Sigmoid colon (tissue), 6 donors: ENCODE measurements at regions not wholly inside any gene's neighbourhood (a gene's known extent, or its start where the extent isn't known, plus 50 kb on each side); places are given as distances from the start of the nearest gene placed in this dataset.

ENCODE experiments used
- DNase-seq: peaks from one replicate; pipeline ENCODE4 v3.0.0-alpha.2; 2019
- H3K27ac ChIP-seq, 4 donors: fragments of 200-600 bp; sonication (generic); one replicate each; pipeline ENCODE4 v1.5.1; 2016 to 2019; ENCODE audit warnings: mild to moderate bottlenecking in 1 of 4
- H3K27me3 ChIP-seq, 3 donors: fragments of 200-600 bp; sonication (generic); one replicate each; pipeline ENCODE4 v1.5.1; 2019; ENCODE audit warnings: mild to moderate bottlenecking in 1 of 3
- H3K36me3 ChIP-seq, 4 donors: fragments of 200-600 bp; sonication (generic); one replicate each; pipeline ENCODE4 v1.5.1; 2016 to 2019
- H3K4me1 ChIP-seq, 4 donors: fragments of 200-600 bp; sonication (generic); one replicate each; pipeline ENCODE4 v1.5.1; 2017 to 2019
- H3K4me3 ChIP-seq, 4 donors: fragments of 200-600 bp; sonication (generic); one replicate each; pipeline ENCODE4 v1.5.1; 2017 to 2019; ENCODE audit warnings: mild to moderate bottlenecking in 2 of 4, moderate library complexity in 1 of 4
- H3K9me3 ChIP-seq, 4 donors: fragments of 200-600 bp in 3 of 4; sonication (generic) in 3 of 4; one replicate each; pipeline versions ENCODE4 v1.5.1 to v1.6.1; 2013 to 2019
- EP300 ChIP-seq, 4 donors: sonication (generic); formaldehyde crosslinking; IDR thresholded peaks; one replicate each; pipeline ENCODE4 v1.6.1; 2017; ENCODE audit warnings: antibody characterized with exemption in 4 of 4
- POLR2A ChIP-seq, 2 donors: fragments of 450-650 bp; IDR thresholded peaks; one replicate each; pipeline ENCODE4 v1.6.1; 2016; ENCODE audit warnings: antibody characterized with exemption in 2 of 2, mild to moderate bottlenecking in 2 of 2, moderate library complexity in 2 of 2
- POLR2AphosphoS5 ChIP-seq, 4 donors: sonication (generic); formaldehyde crosslinking; IDR thresholded peaks; one replicate each; pipeline ENCODE4 v1.6.1; 2017; ENCODE audit warnings: antibody characterized with exemption in 4 of 4
- WGBS, 2 donors: extraction: QIAGEN DNeasy Blood & Tissue Kit; methylation state at CpG; one replicate each; pipeline ENCODE4 v1.1.7; 2013; 5-methylcytosine and 5-hydroxymethylcytosine counted together
- intact Hi-C: fragments of 100-400 bp; cut with DNase I; formaldehyde crosslinking; loops from one replicate; pipeline ENCODE4 v1.15.1; 2023
- TF ChIP-seq, protein P1 (sequence below), 4 experiments: fragments of 450-650 bp in 3 of 4; fragments of 200-600 bp in 1 of 4; IDR thresholded peaks; one replicate each; pipeline ENCODE4 v1.5.1; 2016 to 2019; ENCODE audit warnings: antibody characterized with exemption in 4 of 4, mild to moderate bottlenecking in 3 of 4, moderate library complexity in 2 of 4
- donor health status: healthy with polysubstance abuse.
- donor health status: healthy.

DNA sequence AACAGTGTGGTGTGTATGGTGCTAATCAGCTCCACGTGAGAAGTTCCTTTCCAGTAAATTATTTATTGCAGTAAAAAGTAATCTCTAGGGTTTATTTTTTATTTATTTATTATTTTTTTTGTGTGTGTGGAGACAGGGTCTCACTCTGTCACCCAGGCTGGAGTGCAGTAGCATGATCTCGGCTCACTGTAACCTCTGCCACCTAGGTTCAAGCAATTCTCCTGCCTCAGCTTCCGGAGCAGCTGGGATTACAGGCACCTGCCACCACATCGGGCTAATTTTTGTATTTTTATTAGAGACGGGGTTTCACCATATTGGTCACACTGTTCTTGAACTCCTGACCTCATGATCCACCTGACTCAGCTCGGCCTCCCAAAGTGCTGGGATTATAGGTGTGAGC is 606.9 kb downstream of the PCDH7 start:
- TF ChIP-seq, protein P1, sequence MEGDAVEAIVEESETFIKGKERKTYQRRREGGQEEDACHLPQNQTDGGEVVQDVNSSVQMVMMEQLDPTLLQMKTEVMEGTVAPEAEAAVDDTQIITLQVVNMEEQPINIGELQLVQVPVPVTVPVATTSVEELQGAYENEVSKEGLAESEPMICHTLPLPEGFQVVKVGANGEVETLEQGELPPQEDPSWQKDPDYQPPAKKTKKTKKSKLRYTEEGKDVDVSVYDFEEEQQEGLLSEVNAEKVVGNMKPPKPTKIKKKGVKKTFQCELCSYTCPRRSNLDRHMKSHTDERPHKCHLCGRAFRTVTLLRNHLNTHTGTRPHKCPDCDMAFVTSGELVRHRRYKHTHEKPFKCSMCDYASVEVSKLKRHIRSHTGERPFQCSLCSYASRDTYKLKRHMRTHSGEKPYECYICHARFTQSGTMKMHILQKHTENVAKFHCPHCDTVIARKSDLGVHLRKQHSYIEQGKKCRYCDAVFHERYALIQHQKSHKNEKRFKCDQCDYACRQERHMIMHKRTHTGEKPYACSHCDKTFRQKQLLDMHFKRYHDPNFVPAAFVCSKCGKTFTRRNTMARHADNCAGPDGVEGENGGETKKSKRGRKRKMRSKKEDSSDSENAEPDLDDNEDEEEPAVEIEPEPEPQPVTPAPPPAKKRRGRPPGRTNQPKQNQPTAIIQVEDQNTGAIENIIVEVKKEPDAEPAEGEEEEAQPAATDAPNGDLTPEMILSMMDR (IDR thresholded peaks at IDR 0.05): no peak
- no peak for TF ChIP-seq POLR2A (IDR thresholded peaks at IDR 0.05)
- H3K27ac ChIP-seq: no peak overlapping the region
- intact Hi-C loops: no loop called here
- no peaks in the 10 kb centered on the region for H3K36me3 ChIP-seq
- no peak overlapping the region for H3K4me3 ChIP-seq
- WGBS, 2 donors: 70 to 86% methylated on average over 6 of the region's 6 CpGs
- DNase-seq: no peak
- H3K27me3 ChIP-seq: no peaks in the 10 kb centered on the region
- peaks cover 0 to 3% (median 0%) of the 10 kb centered on the region in 4 donors for H3K9me3 ChIP-seq
- H3K4me1 ChIP-seq: no peaks in the 10 kb centered on the region

DNA sequence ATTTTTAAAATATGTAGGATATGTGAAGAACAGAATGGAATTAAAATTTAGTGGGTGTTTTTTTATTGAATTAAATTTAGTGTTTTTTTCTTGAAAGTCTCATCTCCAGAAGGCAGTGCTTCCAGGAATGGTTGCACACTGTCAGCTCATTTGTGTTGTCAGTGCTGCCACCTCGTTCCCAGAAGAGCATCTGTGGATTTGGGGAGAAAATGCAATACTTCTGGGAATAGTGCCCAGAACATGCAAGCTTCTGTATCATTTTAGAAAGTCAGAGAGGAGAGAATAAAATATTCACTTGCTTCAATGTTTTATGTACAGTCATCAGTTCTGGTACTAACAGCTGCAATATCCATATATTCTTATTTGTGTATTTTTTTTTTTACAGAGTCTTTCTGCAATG is 608.8 kb downstream of the PCDH7 start:
- H3K4me3 ChIP-seq: no peak overlapping the region
- no peaks in the 10 kb centered on the region for H3K27me3 ChIP-seq
- 39 to 53% methylated on average over 1 of the region's 1 CpG for WGBS, 2 donors
- no peak overlapping the region for H3K27ac ChIP-seq
- no peaks in the 10 kb centered on the region for H3K4me1 ChIP-seq
- intact Hi-C loops: no loop called here
- TF ChIP-seq EP300 (IDR thresholded peaks at IDR 0.05): no peak
- H3K36me3 ChIP-seq: no peaks in the 10 kb centered on the region
- peaks cover 0 to 3% (median 0%) of the 10 kb centered on the region in 4 donors for H3K9me3 ChIP-seq
- no peak for DNase-seq

DNA sequence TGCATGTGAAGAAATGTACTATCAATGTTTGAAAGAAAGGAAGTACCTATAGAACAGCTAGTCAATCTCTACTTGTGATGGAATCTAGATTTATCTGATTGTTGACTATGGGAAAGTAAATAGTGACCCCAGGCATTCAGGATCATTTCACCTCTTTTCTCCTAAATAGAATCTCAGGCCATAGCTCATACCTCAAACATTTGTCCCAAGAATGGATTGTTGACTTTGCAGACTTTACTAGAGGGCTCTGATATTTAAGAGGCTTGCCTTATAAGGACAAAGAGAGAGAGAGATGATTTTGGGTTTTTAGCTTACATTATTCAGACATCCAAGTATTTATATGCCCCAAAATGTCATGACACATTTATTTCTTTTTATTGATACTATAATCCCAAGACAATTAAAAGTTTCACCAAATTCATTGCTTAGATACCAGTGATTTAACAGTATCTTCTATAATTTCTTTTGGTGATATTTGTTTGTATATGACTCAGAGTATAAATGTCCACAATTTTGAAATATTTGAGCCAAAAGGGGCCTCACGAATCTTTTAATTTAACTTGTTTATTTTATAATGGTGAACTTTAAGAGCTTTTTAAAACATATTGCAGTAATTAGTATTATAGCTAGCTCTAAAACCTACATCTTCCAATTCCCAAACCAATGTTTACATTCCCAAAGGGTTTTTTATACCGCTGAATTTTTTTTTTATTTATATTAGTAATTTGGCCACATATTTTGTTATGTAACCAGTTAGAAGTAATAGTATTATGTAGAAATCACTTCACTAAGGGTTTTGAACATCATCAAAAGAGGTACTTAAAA is 614.1 kb downstream of the PCDH7 start:
- peaks cover 0 to 3% (median 0%) of the 10 kb centered on the region in 4 donors for H3K9me3 ChIP-seq
- H3K36me3 ChIP-seq: no peaks in the 10 kb centered on the region
- WGBS, 2 donors: 73% methylated on average over 2 of the region's 2 CpGs
- H3K4me1 ChIP-seq: no peaks in the 10 kb centered on the region
- H3K27me3 ChIP-seq: no peaks in the 10 kb centered on the region
- no peak for TF ChIP-seq POLR2A (IDR thresholded peaks at IDR 0.05)
- TF ChIP-seq, protein P1 (IDR thresholded peaks at IDR 0.05): no peak
- H3K27ac ChIP-seq: no peak overlapping the region
- no peak for DNase-seq
- H3K4me3 ChIP-seq: no peak overlapping the region
- intact Hi-C loops: no loop called here

DNA sequence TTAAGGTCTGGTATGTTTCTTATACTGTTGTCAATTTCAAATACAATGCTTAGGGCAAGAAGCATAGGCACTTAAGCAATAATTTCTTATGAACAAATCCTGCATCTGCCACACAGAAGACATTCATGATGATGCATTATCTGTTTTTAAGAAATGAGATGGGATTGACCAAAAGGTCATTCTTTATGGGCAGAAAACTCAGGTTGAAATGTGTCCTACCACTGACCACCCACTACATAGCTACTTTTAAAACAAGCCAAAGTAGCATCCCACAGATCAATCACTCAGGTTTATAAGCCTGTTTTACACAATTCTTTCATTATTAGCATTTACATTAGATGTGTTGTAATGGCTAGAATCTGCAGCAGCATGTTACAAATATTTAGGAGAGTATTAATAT is 617.8 kb downstream of the PCDH7 start:
- Histone ChIP-seq H3K9me3 (peaks cover 0 to 2% (median 0%) of the 10 kb centered on the region in 4 donors), H3K4me1 (peaks cover 0 to 6% (median 0%) of the 10 kb centered on the region in 4 donors), H3K27me3 (no peaks in the 10 kb centered on the region), H3K27ac (no peak overlapping the region), H3K36me3 (no peaks in the 10 kb centered on the region), H3K4me3 (no peak overlapping the region)
- TF ChIP-seq POLR2A (IDR thresholded peaks at IDR 0.05): no peak
- TF ChIP-seq, protein P1 (IDR thresholded peaks at IDR 0.05): no peak
- TF ChIP-seq EP300 (IDR thresholded peaks at IDR 0.05): no peak
- TF ChIP-seq POLR2AphosphoS5 (IDR thresholded peaks at IDR 0.05): no peak
- intact Hi-C loops: no loop called here
- DNase-seq: no peak

DNA sequence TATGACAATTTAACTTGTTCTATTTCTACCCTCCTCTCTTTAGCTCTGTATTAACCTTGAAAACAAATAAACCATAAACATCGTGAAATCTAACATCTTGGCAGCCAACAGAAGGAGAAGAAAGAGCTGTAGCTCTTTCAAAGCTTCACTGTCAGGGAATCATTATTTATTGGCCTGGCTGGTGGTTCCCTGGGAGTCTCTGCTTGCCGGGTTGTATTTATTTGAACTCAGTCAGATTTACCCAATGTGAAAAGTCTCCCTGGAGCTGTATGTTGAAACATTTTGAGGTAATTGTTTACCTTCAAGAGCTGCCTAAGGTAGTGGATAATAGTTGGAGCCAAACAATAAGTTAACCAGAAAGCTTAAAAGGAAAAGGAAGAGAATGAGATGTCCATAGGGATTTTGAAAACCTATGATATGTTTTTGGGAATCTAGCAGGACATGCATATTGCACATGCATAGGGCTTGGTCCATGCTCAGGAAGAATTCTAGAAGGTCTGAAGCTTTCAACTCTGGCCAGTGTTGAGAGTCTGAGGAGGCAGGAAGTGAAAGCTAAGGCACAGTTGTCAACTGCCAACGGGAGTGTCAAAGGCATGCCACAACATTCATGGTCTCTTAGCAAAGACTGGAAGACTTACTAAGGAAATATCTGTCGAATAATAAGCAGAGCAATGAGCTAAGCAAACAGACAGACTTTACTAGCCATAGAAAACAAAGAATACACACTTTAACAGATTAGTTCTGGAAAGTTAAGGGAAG is 621.6 kb downstream of the PCDH7 start:
- intact Hi-C loops: no loop called here
- no peaks in the 10 kb centered on the region for H3K36me3 ChIP-seq
- 42 to 68% methylated on average over 4 of the region's 4 CpGs for WGBS, 2 donors
- H3K4me1 ChIP-seq: peaks cover 0 to 6% (median 0%) of the 10 kb centered on the region in 4 donors
- TF ChIP-seq, protein P1 (IDR thresholded peaks at IDR 0.05): no peak
- TF ChIP-seq POLR2A (IDR thresholded peaks at IDR 0.05) (no peak), POLR2AphosphoS5 (IDR thresholded peaks at IDR 0.05) (no peak), EP300 (IDR thresholded peaks at IDR 0.05) (no peak)
- peaks cover 0 to 4% (median 0%) of the 10 kb centered on the region in 4 donors for H3K9me3 ChIP-seq
- H3K4me3 ChIP-seq: no peak overlapping the region
- H3K27me3 ChIP-seq: no peaks in the 10 kb centered on the region
- DNase-seq: no peak
- no peak overlapping the region for H3K27ac ChIP-seq
